ENCODE measurements at regions not wholly inside any gene's neighbourhood (a gene's known extent, or its start where the extent isn't known, plus 50 kb on each side); places are given as distances from the start of the nearest gene placed in this dataset.

- Histone ChIP-seq H3K4me3 (ENCODE audit: low read depth, low read length) (no peak overlapping the region), H3K27me3 (ENCODE audit: control insufficient read depth, insufficient read depth, low read length) (no peaks in the 10 kb centered on the region), H3K9me3 (ENCODE audit: control insufficient read depth in 2 of 2, low read length in 2 of 2) (peaks cover 2 to 4% of the 10 kb centered on the region in 2 experiments), H3K27ac (ENCODE audit: insufficient read depth, low read length, poor library complexity, severe bottlenecking) (no peak overlapping the region), H3K4me1 (ENCODE audit: control insufficient read depth, insufficient read depth, low read length, poor library complexity, severe bottlenecking) (no peaks in the 10 kb centered on the region), H3K36me3 (ENCODE audit: control insufficient read depth, insufficient read depth, low read length) (no peaks in the 10 kb centered on the region)
- ATAC-seq (ENCODE audit: low read depth in 2 of 2), result no peak
- no peaks in the 10 kb centered on the region for H3K27me3 Mint-ChIP-seq
- H3K9me3 Mint-ChIP-seq, result peaks cover 0 to 43% (median 7%) of the 10 kb centered on the region in 7 donors
- no peaks in the 10 kb centered on the region for H3K4me1 Mint-ChIP-seq
- no peak for DNase-seq
- H3K4me3 Mint-ChIP-seq, result no peak overlapping the region
- H3K27ac Mint-ChIP-seq, result no peak overlapping the region
- H3K36me3 Mint-ChIP-seq, result no peaks in the 10 kb centered on the region
These were observed 278.7 kb upstream of the SOX2 start for GRCh38 chr3:181432992-181433391.

GRCh38 chr3:181431748-181432147 is 280.0 kb upstream of the SOX2 start:
- Histone ChIP-seq H3K27ac (ENCODE audit: insufficient read depth, low read length, poor library complexity, severe bottlenecking) (no peak overlapping the region), H3K9me3 (ENCODE audit: control insufficient read depth in 2 of 2, low read length in 2 of 2) (peaks cover 2 to 4% of the 10 kb centered on the region in 2 experiments), H3K36me3 (ENCODE audit: control insufficient read depth, insufficient read depth, low read length) (no peaks in the 10 kb centered on the region), H3K27me3 (ENCODE audit: control insufficient read depth, insufficient read depth, low read length) (no peaks in the 10 kb centered on the region), H3K4me3 (ENCODE audit: low read depth, low read length) (no peak overlapping the region), H3K4me1 (ENCODE audit: control insufficient read depth, insufficient read depth, low read length, poor library complexity, severe bottlenecking) (no peaks in the 10 kb centered on the region)
- no peak for DNase-seq
- Mint-ChIP-seq H3K4me1 (no peaks in the 10 kb centered on the region), H3K9me3 (peaks cover 0 to 48% (median 9%) of the 10 kb centered on the region in 7 donors), H3K27me3 (no peaks in the 10 kb centered on the region), H3K27ac (no peak overlapping the region), H3K36me3 (no peaks in the 10 kb centered on the region), H3K4me3 (no peak overlapping the region)
- ATAC-seq (ENCODE audit: low read depth in 2 of 2), result no peak

DNA sequence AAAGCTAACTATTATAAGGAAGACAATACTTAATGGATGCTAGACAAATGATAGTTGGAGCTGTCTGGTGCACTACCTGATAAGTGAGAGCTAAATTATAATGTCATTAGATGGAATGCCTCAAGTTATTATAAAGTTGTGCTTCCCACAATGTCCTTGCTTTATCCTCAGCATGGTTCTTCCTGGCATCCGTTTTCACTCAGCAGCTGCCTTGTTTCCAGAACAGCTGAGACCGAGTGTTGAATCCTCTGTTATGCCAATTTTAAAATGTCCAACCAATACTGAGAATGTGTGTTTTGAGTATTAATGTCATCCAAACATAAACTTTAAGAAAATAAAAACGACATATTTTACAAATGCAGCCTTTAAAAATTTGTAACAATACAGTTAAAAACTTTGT is 286.7 kb upstream of the SOX2 start:
- Mint-ChIP-seq H3K27me3 (no peaks in the 10 kb centered on the region), H3K9me3 (peaks cover 0 to 36% (median 13%) of the 10 kb centered on the region in 7 donors), H3K4me1 (no peaks in the 10 kb centered on the region), H3K36me3 (no peaks in the 10 kb centered on the region), H3K27ac (no peak overlapping the region), H3K4me3 (no peak overlapping the region)
- Histone ChIP-seq H3K9me3 (ENCODE audit: control insufficient read depth in 2 of 2, low read length in 2 of 2) (no peaks in the 10 kb centered on the region), H3K4me1 (ENCODE audit: control insufficient read depth, insufficient read depth, low read length, poor library complexity, severe bottlenecking) (no peaks in the 10 kb centered on the region), H3K27me3 (ENCODE audit: control insufficient read depth, insufficient read depth, low read length) (no peaks in the 10 kb centered on the region), H3K27ac (ENCODE audit: insufficient read depth, low read length, poor library complexity, severe bottlenecking) (no peak overlapping the region), H3K36me3 (ENCODE audit: control insufficient read depth, insufficient read depth, low read length) (no peaks in the 10 kb centered on the region), H3K4me3 (ENCODE audit: low read depth, low read length) (no peak overlapping the region)
- ATAC-seq (ENCODE audit: low read depth in 2 of 2) (no peak), DNase-seq (no peak)

GRCh38 chr3:181418233-181418632 is 293.5 kb upstream of the SOX2 start:
- no peak for DNase-seq

DNA sequence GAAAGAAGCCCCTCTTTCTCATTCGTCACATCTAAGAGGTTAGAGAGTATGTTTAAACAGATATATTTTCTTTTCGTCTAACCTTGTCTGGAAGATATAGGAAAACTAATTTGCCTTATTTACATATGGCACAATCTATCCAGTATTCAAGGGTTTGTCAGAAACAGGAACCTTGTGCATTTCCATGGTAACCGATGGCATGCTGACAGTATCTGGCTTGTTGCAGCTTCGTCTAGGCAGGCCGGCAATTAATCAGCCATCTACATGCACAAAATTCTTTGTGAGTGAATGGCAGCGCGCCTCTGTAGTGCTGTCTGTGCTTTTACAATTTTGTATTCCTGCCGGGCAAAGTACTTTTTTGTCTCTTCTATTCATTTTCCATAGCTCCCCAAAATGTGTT is 294.0 kb upstream of the SOX2 start:
- Mint-ChIP-seq H3K9me3 (peaks cover 0 to 13% (median 5%) of the 10 kb centered on the region in 7 donors), H3K27me3 (no peaks in the 10 kb centered on the region), H3K27ac (no peak overlapping the region), H3K36me3 (no peaks in the 10 kb centered on the region), H3K4me1 (no peaks in the 10 kb centered on the region), H3K4me3 (no peak overlapping the region)
- Histone ChIP-seq H3K4me3 (ENCODE audit: low read depth, low read length) (no peak overlapping the region), H3K36me3 (ENCODE audit: control insufficient read depth, insufficient read depth, low read length) (no peaks in the 10 kb centered on the region), H3K4me1 (ENCODE audit: control insufficient read depth, insufficient read depth, low read length, poor library complexity, severe bottlenecking) (no peaks in the 10 kb centered on the region), H3K9me3 (ENCODE audit: control insufficient read depth in 2 of 2, low read length in 2 of 2) (no peaks in the 10 kb centered on the region), H3K27ac (ENCODE audit: insufficient read depth, low read length, poor library complexity, severe bottlenecking) (no peak overlapping the region), H3K27me3 (ENCODE audit: control insufficient read depth, insufficient read depth, low read length) (no peaks in the 10 kb centered on the region)
- ATAC-seq (ENCODE audit: low read depth in 2 of 2), result no peak
- DNase-seq, result no peak

More at GRCh38 chr3:181418233-181418632, 293.5 kb upstream of the SOX2 start:
- H3K4me1 Mint-ChIP-seq, result no peaks in the 10 kb centered on the region
- H3K4me1 ChIP-seq (ENCODE audit: control insufficient read depth, insufficient read depth, low read length, poor library complexity, severe bottlenecking), result no peaks in the 10 kb centered on the region
- no peak overlapping the region for H3K4me3 Mint-ChIP-seq
- H3K27me3 Mint-ChIP-seq, result no peaks in the 10 kb centered on the region
- H3K27ac Mint-ChIP-seq, result no peak overlapping the region
- H3K27ac ChIP-seq (ENCODE audit: insufficient read depth, low read length, poor library complexity, severe bottlenecking), result no peak overlapping the region
- ATAC-seq (ENCODE audit: low read depth in 2 of 2), result no peak
- no peaks in the 10 kb centered on the region for H3K9me3 ChIP-seq (ENCODE audit: control insufficient read depth in 2 of 2, low read length in 2 of 2)
- no peaks in the 10 kb centered on the region for H3K27me3 ChIP-seq (ENCODE audit: control insufficient read depth, insufficient read depth, low read length)
- H3K9me3 Mint-ChIP-seq, result peaks cover 0 to 13% (median 6%) of the 10 kb centered on the region in 7 donors
- no peaks in the 10 kb centered on the region for H3K36me3 ChIP-seq (ENCODE audit: control insufficient read depth, insufficient read depth, low read length)
- H3K4me3 ChIP-seq (ENCODE audit: low read depth, low read length), result no peak overlapping the region
- H3K36me3 Mint-ChIP-seq, result no peaks in the 10 kb centered on the region

GRCh38 chr3:181410870-181411269 is 300.9 kb upstream of the SOX2 start:
- Histone ChIP-seq H3K4me1 (ENCODE audit: control insufficient read depth, insufficient read depth, low read length, poor library complexity, severe bottlenecking) (no peaks in the 10 kb centered on the region), H3K27me3 (ENCODE audit: control insufficient read depth, insufficient read depth, low read length) (no peaks in the 10 kb centered on the region), H3K36me3 (ENCODE audit: control insufficient read depth, insufficient read depth, low read length) (no peaks in the 10 kb centered on the region), H3K27ac (ENCODE audit: insufficient read depth, low read length, poor library complexity, severe bottlenecking) (no peak overlapping the region), H3K4me3 (ENCODE audit: low read depth, low read length) (no peak overlapping the region), H3K9me3 (ENCODE audit: control insufficient read depth in 2 of 2, low read length in 2 of 2) (no peaks in the 10 kb centered on the region)
- H3K9me3 Mint-ChIP-seq, result peaks cover 2 to 10% (median 4%) of the 10 kb centered on the region in 7 donors
- no peak for ATAC-seq (ENCODE audit: low read depth in 2 of 2)
- H3K4me1 Mint-ChIP-seq, result no peaks in the 10 kb centered on the region
- no peak overlapping the region for H3K27ac Mint-ChIP-seq
- H3K27me3 Mint-ChIP-seq, result no peaks in the 10 kb centered on the region
- DNase-seq, result no peak
- H3K4me3 Mint-ChIP-seq, result no peak overlapping the region
- H3K36me3 Mint-ChIP-seq, result no peaks in the 10 kb centered on the region

GRCh38 chr3:181403876-181404660 is 307.7 kb upstream of the SOX2 start:
- no peak overlapping the region for H3K27ac Mint-ChIP-seq
- H3K4me3 Mint-ChIP-seq, result no peak overlapping the region
- no peak for DNase-seq

GRCh38 chr3:181402347-181402746 is 309.4 kb upstream of the SOX2 start:
- no peak overlapping the region for H3K27ac Mint-ChIP-seq
- no peaks in the 10 kb centered on the region for H3K9me3 ChIP-seq (ENCODE audit: control insufficient read depth in 2 of 2, low read length in 2 of 2)
- peaks cover 0 to 25% (median 3%) of the 10 kb centered on the region in 7 donors for H3K9me3 Mint-ChIP-seq
- no peaks in the 10 kb centered on the region for H3K4me1 Mint-ChIP-seq
- H3K27ac ChIP-seq (ENCODE audit: insufficient read depth, low read length, poor library complexity, severe bottlenecking), result no peak overlapping the region
- no peak for ATAC-seq (ENCODE audit: low read depth in 2 of 2)
- no peak overlapping the region for H3K4me3 Mint-ChIP-seq
- no peaks in the 10 kb centered on the region for H3K27me3 Mint-ChIP-seq
- no peaks in the 10 kb centered on the region for H3K36me3 Mint-ChIP-seq
- H3K27me3 ChIP-seq (ENCODE audit: control insufficient read depth, insufficient read depth, low read length), result no peaks in the 10 kb centered on the region
- H3K36me3 ChIP-seq (ENCODE audit: control insufficient read depth, insufficient read depth, low read length), result no peaks in the 10 kb centered on the region
- no peaks in the 10 kb centered on the region for H3K4me1 ChIP-seq (ENCODE audit: control insufficient read depth, insufficient read depth, low read length, poor library complexity, severe bottlenecking)
- no peak overlapping the region for H3K4me3 ChIP-seq (ENCODE audit: low read depth, low read length)
- no peak for DNase-seq

More at GRCh38 chr3:181403876-181404660, 307.7 kb upstream of the SOX2 start:
- Histone ChIP-seq H3K36me3 (ENCODE audit: control insufficient read depth, insufficient read depth, low read length) (no peaks in the 10 kb centered on the region), H3K4me3 (ENCODE audit: low read depth, low read length) (no peak overlapping the region), H3K4me1 (ENCODE audit: control insufficient read depth, insufficient read depth, low read length, poor library complexity, severe bottlenecking) (no peaks in the 10 kb centered on the region), H3K27me3 (ENCODE audit: control insufficient read depth, insufficient read depth, low read length) (no peaks in the 10 kb centered on the region), H3K27ac (ENCODE audit: insufficient read depth, low read length, poor library complexity, severe bottlenecking) (no peak overlapping the region), H3K9me3 (ENCODE audit: control insufficient read depth in 2 of 2, low read length in 2 of 2) (no peaks in the 10 kb centered on the region)
- no peaks in the 10 kb centered on the region for H3K4me1 Mint-ChIP-seq
- H3K36me3 Mint-ChIP-seq, result no peaks in the 10 kb centered on the region
- no peak for ATAC-seq (ENCODE audit: low read depth in 2 of 2)
- H3K27me3 Mint-ChIP-seq, result no peaks in the 10 kb centered on the region
- H3K9me3 Mint-ChIP-seq, result peaks cover 0 to 32% (median 7%) of the 10 kb centered on the region in 7 donors

Measured in CD4-positive, CD25-positive, alpha-beta regulatory T cell (primary cell).